Fibroblast of lung (primary cell): ENCODE measurements at regions not wholly inside any gene's neighbourhood (a gene's known extent, or its start where the extent isn't known, plus 50 kb on each side); places are given as distances from the start of the nearest gene placed in this dataset.

ENCODE experiments used
- DNase-seq, 2 donors: peaks; one replicate each; pipeline versions ENCODE4 v3.0.0 to v3.0.0-alpha.2; 2010; ENCODE audit warnings: low read depth in 2 of 2
- H2AFZ ChIP-seq: 2 replicates; pipeline ENCODE4 v1.5.1; 2012; ENCODE audit warnings: low read length, control low read depth, inconsistent platforms
- H3K27ac ChIP-seq: 2 replicates; pipeline ENCODE4 v1.5.1; 2011; ENCODE audit warnings: low read length, control low read depth; ENCODE audit not compliant: insufficient read depth
- H3K27me3 ChIP-seq: 2 replicates; pipeline ENCODE4 v1.5.1; 2011; ENCODE audit warnings: mild to moderate bottlenecking, low read length; ENCODE audit not compliant: control insufficient read depth, insufficient read depth
- H3K36me3 ChIP-seq: 2 replicates; pipeline ENCODE4 v1.5.1; 2011; ENCODE audit warnings: low read length; ENCODE audit not compliant: control insufficient read depth, insufficient read depth
- H3K4me1 ChIP-seq: 2 replicates; pipeline ENCODE4 v1.5.1; 2011; ENCODE audit warnings: low read length; ENCODE audit not compliant: control insufficient read depth, insufficient read depth; ENCODE audit errors: extremely low read depth
- H3K4me2 ChIP-seq: 2 replicates; pipeline ENCODE4 v1.5.1; 2011; ENCODE audit warnings: low read length, control low read depth; ENCODE audit not compliant: insufficient read depth; ENCODE audit errors: extremely low read depth
- H3K4me3 ChIP-seq, 4 experiments: fragments of 200-600 bp in 1 of 4; sonication (generic) in 1 of 4; replicated peaks in 1 of 4; 2 replicates each; pipeline ENCODE4 v1.5.1; 2011 to 2016; ENCODE audit warnings: low read length in 4 of 4, low read depth in 3 of 4, mild to moderate bottlenecking in 3 of 4, control low read depth in 2 of 4, inconsistent platforms in 1 of 4, mixed read lengths in 1 of 4; ENCODE audit not compliant: insufficient read depth in 1 of 4; ENCODE audit errors: control extremely low read depth in 1 of 4
- H3K79me2 ChIP-seq: 2 replicates; pipeline ENCODE4 v1.5.1; 2012; ENCODE audit warnings: mild to moderate bottlenecking, low read length, inconsistent platforms; ENCODE audit not compliant: control insufficient read depth, insufficient read depth
- H3K9ac ChIP-seq: 2 replicates; pipeline ENCODE4 v1.5.1; 2011; ENCODE audit warnings: mild to moderate bottlenecking, low read length, control low read depth; ENCODE audit not compliant: insufficient read depth
- H3K9me3 ChIP-seq: 2 replicates; pipeline ENCODE4 v1.5.1; 2012; ENCODE audit warnings: low read depth, low read length; ENCODE audit not compliant: control insufficient read depth, insufficient read depth
- H4K20me1 ChIP-seq: 2 replicates; pipeline ENCODE4 v1.5.1; 2011; ENCODE audit warnings: low read length; ENCODE audit not compliant: control insufficient read depth, insufficient read depth; ENCODE audit errors: extremely low read depth
- CTCF ChIP-seq, 2 donors: IDR thresholded peaks in 1 of 2; conservative IDR thresholded peaks in 1 of 2; 1 replicate in 1 of 2; 2 replicates in 1 of 2; pipeline ENCODE4 v1.5.1; 2011 to 2012; ENCODE audit warnings: low read length in 2 of 2, control low read depth in 1 of 2, inconsistent platforms in 1 of 2, low read depth in 1 of 2, mild to moderate bottlenecking in 1 of 2
- EZH2 ChIP-seq: IDR thresholded peaks from 2 replicates; pipeline ENCODE4 v1.5.1; 2012; ENCODE audit warnings: low read length, control low read depth, mild to moderate bottlenecking; ENCODE audit errors: missing control alignments

GRCh38 chr7:17532861-17533404 lies 234.5 kb downstream of the AHR start:
- Histone ChIP-seq H3K4me2 (peak overlapping the region; percentile 11), H3K4me3 (no peak overlapping the region), H3K27ac (peak overlapping the region; percentile 13), H3K36me3 (no peaks in the 10 kb centered on the region), H3K79me2 (no peaks in the 10 kb centered on the region), H3K9me3 (no peaks in the 10 kb centered on the region), H3K4me1 (peaks cover 4% of the 10 kb centered on the region), H2AFZ (no peak overlapping the region), H3K27me3 (no peaks in the 10 kb centered on the region), H4K20me1 (no peaks in the 10 kb centered on the region), H3K9ac (no peak overlapping the region)
- TF ChIP-seq CTCF (conservative IDR thresholded peaks at IDR 0.05 in 1 of 2, IDR thresholded peaks at IDR 0.05 in 1 of 2; ENCODE audit: low read depth in 1 of 2, low read length in 2 of 2) (no peak), EZH2 (no peak)
- DNase-seq = peak; percentile 83 to 98

GRCh38 chr7:17534348-17534747 lies 235.9 kb downstream of the AHR start:
- no peak for DNase-seq
- Histone ChIP-seq H3K4me1 (peaks cover 4% of the 10 kb centered on the region), H3K79me2 (no peaks in the 10 kb centered on the region)

GRCh38 chr7:17535776-17536175 lies 237.3 kb downstream of the AHR start:
- H3K4me3 ChIP-seq = no peak overlapping the region
- no peaks in the 10 kb centered on the region for H3K27me3 ChIP-seq
- peak; percentile 55 to 87 for DNase-seq
- peaks cover 4% of the 10 kb centered on the region for H3K4me1 ChIP-seq
- no peaks in the 10 kb centered on the region for H3K9me3 ChIP-seq
- no peak overlapping the region for H3K27ac ChIP-seq
- no peaks in the 10 kb centered on the region for H3K36me3 ChIP-seq
- TF ChIP-seq CTCF (conservative IDR thresholded peaks at IDR 0.05 in 1 of 2, IDR thresholded peaks at IDR 0.05 in 1 of 2; ENCODE audit: low read depth in 1 of 2, low read length in 2 of 2) = no peak
- no peak for TF ChIP-seq EZH2
- no peak overlapping the region for H2AFZ ChIP-seq
- no peak overlapping the region for H3K9ac ChIP-seq
- no peaks in the 10 kb centered on the region for H4K20me1 ChIP-seq
- H3K79me2 ChIP-seq = no peaks in the 10 kb centered on the region
- H3K4me2 ChIP-seq = no peak overlapping the region

More at GRCh38 chr7:17534348-17534747, 235.9 kb downstream of the AHR start:
- Histone ChIP-seq H3K27me3 (no peaks in the 10 kb centered on the region), H3K9ac (no peak overlapping the region), H3K27ac (no peak overlapping the region), H3K4me3 (no peak overlapping the region), H3K36me3 (no peaks in the 10 kb centered on the region), H2AFZ (no peak overlapping the region), H3K9me3 (no peaks in the 10 kb centered on the region), H3K4me2 (no peak overlapping the region), H4K20me1 (no peaks in the 10 kb centered on the region)
- no peak for TF ChIP-seq EZH2
- no peak for TF ChIP-seq CTCF (conservative IDR thresholded peaks at IDR 0.05 in 1 of 2, IDR thresholded peaks at IDR 0.05 in 1 of 2; ENCODE audit: low read depth in 1 of 2, low read length in 2 of 2)
